Liver (tissue), 3 donors: ENCODE measurements at regions not wholly inside any gene's neighbourhood (a gene's known extent, or its start where the extent isn't known, plus 50 kb on each side); places are given as distances from the start of the nearest gene placed in this dataset.

ENCODE experiments used
- CTCF ChIP-seq: fragments of 150-350 bp; IDR thresholded peaks from 2 replicates; pipeline ENCODE4 v1.5.1; 2017; ENCODE audit warnings: improper control_type of control experiment, low read depth, low read length; ENCODE audit not compliant: missing input control
- EGR1 ChIP-seq, 2 donors: IDR thresholded peaks; 2 replicates each; pipeline ENCODE4 v1.6.1; 2016 to 2018; ENCODE audit warnings: antibody characterized with exemption in 2 of 2, low read depth in 2 of 2
- JUND ChIP-seq, 2 donors: IDR thresholded peaks; 2 replicates each; pipeline ENCODE4 v1.6.1; 2016; ENCODE audit warnings: antibody characterized with exemption in 2 of 2
- MAX ChIP-seq: IDR thresholded peaks from 2 replicates; pipeline ENCODE4 v1.6.1; 2016; ENCODE audit warnings: antibody characterized with exemption
- RAD21 ChIP-seq, 2 donors: IDR thresholded peaks; 2 replicates each; pipeline ENCODE4 v1.6.1; 2016; ENCODE audit warnings: antibody characterized with exemption in 2 of 2, mild to moderate bottlenecking in 2 of 2
- RXRA ChIP-seq, 2 donors: IDR thresholded peaks; 2 replicates each; pipeline ENCODE4 v1.6.1; 2017 to 2018; ENCODE audit warnings: antibody characterized with exemption in 2 of 2, mild to moderate bottlenecking in 1 of 2
- SP1 ChIP-seq: IDR thresholded peaks from 2 replicates; pipeline ENCODE4 v1.6.1; 2018; ENCODE audit warnings: antibody characterized with exemption, mild to moderate bottlenecking
- TAF1 ChIP-seq: conservative IDR thresholded peaks from 2 replicates; pipeline ENCODE4 v1.6.1; 2016; ENCODE audit warnings: antibody characterized with exemption, mild to moderate bottlenecking
- YY1 ChIP-seq: IDR thresholded peaks from 2 replicates; pipeline ENCODE4 v1.6.1; 2016; ENCODE audit warnings: antibody characterized with exemption, mild to moderate bottlenecking
- donor health status: healthy.
- donor health status: healthy.

GRCh38 chr3:162684260-162684659 lies 1187.7 kb downstream of the OTOL1 start:
- TF ChIP-seq SP1 (no peak), JUND (IDR thresholded peaks at IDR 0.05) (no peak), MAX (no peak), CTCF (no peak), RXRA (IDR thresholded peaks at IDR 0.05) (no peak), YY1 (no peak), RAD21 (IDR thresholded peaks at IDR 0.05) (no peak), EGR1 (IDR thresholded peaks at IDR 0.05; ENCODE audit: low read depth in 2 of 2) (no peak), TAF1 (no peak)
